ENCODE measurements at regions not wholly inside any gene's neighbourhood (a gene's known extent, or its start where the extent isn't known, plus 50 kb on each side); places are given as distances from the start of the nearest gene placed in this dataset.

GRCh38 chr11:97844016-97844415 lies 1176.7 kb upstream of the CNTN5 start:
- no peak overlapping the region for H3K4me3 ChIP-seq (ENCODE audit: low read depth in 1 of 2, low read length in 2 of 2)
- H3K27ac ChIP-seq (ENCODE audit: low read length), result no peak overlapping the region
- H3K9me3 ChIP-seq (ENCODE audit: control insufficient read depth in 1 of 2, low read length in 2 of 2), result peaks cover 0 to 7% of the 10 kb centered on the region in 2 donors
- no peaks in the 10 kb centered on the region for H3K36me3 ChIP-seq (ENCODE audit: control insufficient read depth in 1 of 2, insufficient read depth in 2 of 2, low read length in 2 of 2)
- H3K27me3 ChIP-seq (ENCODE audit: low read depth, low read length), result no peaks in the 10 kb centered on the region
- no peaks in the 10 kb centered on the region for H3K4me1 ChIP-seq (ENCODE audit: control insufficient read depth in 1 of 2, insufficient read depth in 2 of 2, low read length in 2 of 2)

GRCh38 chr11:97847730-97848129 lies 1173.0 kb upstream of the CNTN5 start:
- H3K27me3 ChIP-seq (ENCODE audit: low read depth, low read length), result no peaks in the 10 kb centered on the region
- H3K4me1 ChIP-seq (ENCODE audit: control insufficient read depth in 1 of 2, insufficient read depth in 2 of 2, low read length in 2 of 2), result no peaks in the 10 kb centered on the region
- no peak overlapping the region for H3K27ac ChIP-seq (ENCODE audit: low read length)
- H3K9me3 ChIP-seq (ENCODE audit: control insufficient read depth in 1 of 2, low read length in 2 of 2), result no peaks in the 10 kb centered on the region
- no peaks in the 10 kb centered on the region for H3K36me3 ChIP-seq (ENCODE audit: control insufficient read depth in 1 of 2, insufficient read depth in 2 of 2, low read length in 2 of 2)
- no peak overlapping the region for H3K4me3 ChIP-seq (ENCODE audit: low read depth in 1 of 2, low read length in 2 of 2)

GRCh38 chr11:97850701-97851100 lies 1170.0 kb upstream of the CNTN5 start:
- H3K9me3 ChIP-seq (ENCODE audit: control insufficient read depth in 1 of 2, low read length in 2 of 2), result no peaks in the 10 kb centered on the region
- no peaks in the 10 kb centered on the region for H3K27me3 ChIP-seq (ENCODE audit: low read depth, low read length)
- no peaks in the 10 kb centered on the region for H3K4me1 ChIP-seq (ENCODE audit: control insufficient read depth in 1 of 2, insufficient read depth in 2 of 2, low read length in 2 of 2)
- H3K27ac ChIP-seq (ENCODE audit: low read length), result no peak overlapping the region
- no peak overlapping the region for H3K4me3 ChIP-seq (ENCODE audit: low read depth in 1 of 2, low read length in 2 of 2)
- H3K36me3 ChIP-seq (ENCODE audit: control insufficient read depth in 1 of 2, insufficient read depth in 2 of 2, low read length in 2 of 2), result no peaks in the 10 kb centered on the region

GRCh38 chr11:97854357-97854756 lies 1166.4 kb upstream of the CNTN5 start:
- Histone ChIP-seq H3K4me1 (ENCODE audit: control insufficient read depth in 1 of 2, insufficient read depth in 2 of 2, low read length in 2 of 2) (no peaks in the 10 kb centered on the region), H3K36me3 (ENCODE audit: control insufficient read depth in 1 of 2, insufficient read depth in 2 of 2, low read length in 2 of 2) (no peaks in the 10 kb centered on the region), H3K9me3 (ENCODE audit: control insufficient read depth in 1 of 2, low read length in 2 of 2) (no peaks in the 10 kb centered on the region), H3K27ac (ENCODE audit: low read length) (no peak overlapping the region), H3K4me3 (ENCODE audit: low read depth in 1 of 2, low read length in 2 of 2) (no peak overlapping the region), H3K27me3 (ENCODE audit: low read depth, low read length) (no peaks in the 10 kb centered on the region)

- H3K9me3 ChIP-seq (ENCODE audit: control insufficient read depth in 1 of 2, low read length in 2 of 2), result no peaks in the 10 kb centered on the region
- H3K27ac ChIP-seq (ENCODE audit: low read length), result no peak overlapping the region
- no peak overlapping the region for H3K4me3 ChIP-seq (ENCODE audit: low read depth in 1 of 2, low read length in 2 of 2)
- H3K4me1 ChIP-seq (ENCODE audit: control insufficient read depth in 1 of 2, insufficient read depth in 2 of 2, low read length in 2 of 2), result no peaks in the 10 kb centered on the region
- H3K27me3 ChIP-seq (ENCODE audit: low read depth, low read length), result no peaks in the 10 kb centered on the region
- no peaks in the 10 kb centered on the region for H3K36me3 ChIP-seq (ENCODE audit: control insufficient read depth in 1 of 2, insufficient read depth in 2 of 2, low read length in 2 of 2)
Measured at GRCh38 chr11:97854877-97855276, 1165.9 kb upstream of the CNTN5 start.

- H3K4me3 ChIP-seq (ENCODE audit: low read depth in 1 of 2, low read length in 2 of 2), result no peak overlapping the region
- H3K27me3 ChIP-seq (ENCODE audit: low read depth, low read length), result no peaks in the 10 kb centered on the region
- H3K9me3 ChIP-seq (ENCODE audit: control insufficient read depth in 1 of 2, low read length in 2 of 2), result no peaks in the 10 kb centered on the region
- H3K27ac ChIP-seq (ENCODE audit: low read length), result no peak overlapping the region
- no peaks in the 10 kb centered on the region for H3K4me1 ChIP-seq (ENCODE audit: control insufficient read depth in 1 of 2, insufficient read depth in 2 of 2, low read length in 2 of 2)
- H3K36me3 ChIP-seq (ENCODE audit: control insufficient read depth in 1 of 2, insufficient read depth in 2 of 2, low read length in 2 of 2), result no peaks in the 10 kb centered on the region
Measured at GRCh38 chr11:97856666-97857065, 1164.1 kb upstream of the CNTN5 start.

- no peaks in the 10 kb centered on the region for H3K4me1 ChIP-seq (ENCODE audit: control insufficient read depth in 1 of 2, insufficient read depth in 2 of 2, low read length in 2 of 2)
- H3K27me3 ChIP-seq (ENCODE audit: low read depth, low read length), result no peaks in the 10 kb centered on the region
- H3K9me3 ChIP-seq (ENCODE audit: control insufficient read depth in 1 of 2, low read length in 2 of 2), result no peaks in the 10 kb centered on the region
Measured at GRCh38 chr11:97860237-97860636, 1160.5 kb upstream of the CNTN5 start.

GRCh38 chr11:97862021-97862420 lies 1158.7 kb upstream of the CNTN5 start:
- H3K4me1 ChIP-seq (ENCODE audit: control insufficient read depth in 1 of 2, insufficient read depth in 2 of 2, low read length in 2 of 2), result no peaks in the 10 kb centered on the region
- H3K9me3 ChIP-seq (ENCODE audit: control insufficient read depth in 1 of 2, low read length in 2 of 2), result no peaks in the 10 kb centered on the region
- H3K4me3 ChIP-seq (ENCODE audit: low read depth in 1 of 2, low read length in 2 of 2), result no peak overlapping the region
- no peaks in the 10 kb centered on the region for H3K27me3 ChIP-seq (ENCODE audit: low read depth, low read length)
- no peaks in the 10 kb centered on the region for H3K36me3 ChIP-seq (ENCODE audit: control insufficient read depth in 1 of 2, insufficient read depth in 2 of 2, low read length in 2 of 2)
- no peak overlapping the region for H3K27ac ChIP-seq (ENCODE audit: low read length)

More at GRCh38 chr11:97860237-97860636, 1160.5 kb upstream of the CNTN5 start:
- Histone ChIP-seq H3K27ac (ENCODE audit: low read length) (no peak overlapping the region), H3K4me3 (ENCODE audit: low read depth in 1 of 2, low read length in 2 of 2) (no peak overlapping the region), H3K36me3 (ENCODE audit: control insufficient read depth in 1 of 2, insufficient read depth in 2 of 2, low read length in 2 of 2) (no peaks in the 10 kb centered on the region)

- no peak overlapping the region for H3K4me3 ChIP-seq (ENCODE audit: low read depth in 1 of 2, low read length in 2 of 2)
- H3K36me3 ChIP-seq (ENCODE audit: control insufficient read depth in 1 of 2, insufficient read depth in 2 of 2, low read length in 2 of 2), result no peaks in the 10 kb centered on the region
- H3K9me3 ChIP-seq (ENCODE audit: control insufficient read depth in 1 of 2, low read length in 2 of 2), result peaks cover 0 to 2% of the 10 kb centered on the region in 2 donors
- no peaks in the 10 kb centered on the region for H3K27me3 ChIP-seq (ENCODE audit: low read depth, low read length)
- no peaks in the 10 kb centered on the region for H3K4me1 ChIP-seq (ENCODE audit: control insufficient read depth in 1 of 2, insufficient read depth in 2 of 2, low read length in 2 of 2)
- H3K27ac ChIP-seq (ENCODE audit: low read length), result no peak overlapping the region
Measured at GRCh38 chr11:97865424-97866012, 1155.2 kb upstream of the CNTN5 start.

GRCh38 chr11:97871816-97872215 lies 1148.9 kb upstream of the CNTN5 start:
- Histone ChIP-seq H3K9me3 (ENCODE audit: control insufficient read depth in 1 of 2, low read length in 2 of 2) (peaks cover 0 to 4% of the 10 kb centered on the region in 2 donors), H3K27ac (ENCODE audit: low read length) (no peak overlapping the region), H3K4me1 (ENCODE audit: control insufficient read depth in 1 of 2, insufficient read depth in 2 of 2, low read length in 2 of 2) (no peaks in the 10 kb centered on the region), H3K36me3 (ENCODE audit: control insufficient read depth in 1 of 2, insufficient read depth in 2 of 2, low read length in 2 of 2) (no peaks in the 10 kb centered on the region), H3K4me3 (ENCODE audit: low read depth in 1 of 2, low read length in 2 of 2) (no peak overlapping the region), H3K27me3 (ENCODE audit: low read depth, low read length) (no peaks in the 10 kb centered on the region)

- Histone ChIP-seq H3K27me3 (ENCODE audit: low read depth, low read length) (no peaks in the 10 kb centered on the region), H3K4me1 (ENCODE audit: control insufficient read depth in 1 of 2, insufficient read depth in 2 of 2, low read length in 2 of 2) (no peaks in the 10 kb centered on the region), H3K9me3 (ENCODE audit: control insufficient read depth in 1 of 2, low read length in 2 of 2) (peaks cover 0 to 6% of the 10 kb centered on the region in 2 donors), H3K4me3 (ENCODE audit: low read depth in 1 of 2, low read length in 2 of 2) (no peak overlapping the region), H3K36me3 (ENCODE audit: control insufficient read depth in 1 of 2, insufficient read depth in 2 of 2, low read length in 2 of 2) (no peaks in the 10 kb centered on the region), H3K27ac (ENCODE audit: low read length) (no peak overlapping the region)
Measured at GRCh38 chr11:97880209-97880608, 1140.5 kb upstream of the CNTN5 start.

GRCh38 chr11:97883086-97883485 lies 1137.7 kb upstream of the CNTN5 start:
- Histone ChIP-seq H3K4me3 (ENCODE audit: low read depth in 1 of 2, low read length in 2 of 2) (no peak overlapping the region), H3K4me1 (ENCODE audit: control insufficient read depth in 1 of 2, insufficient read depth in 2 of 2, low read length in 2 of 2) (no peaks in the 10 kb centered on the region), H3K27ac (ENCODE audit: low read length) (no peak overlapping the region), H3K9me3 (ENCODE audit: control insufficient read depth in 1 of 2, low read length in 2 of 2) (peaks cover 0 to 6% of the 10 kb centered on the region in 2 donors), H3K36me3 (ENCODE audit: control insufficient read depth in 1 of 2, insufficient read depth in 2 of 2, low read length in 2 of 2) (no peaks in the 10 kb centered on the region), H3K27me3 (ENCODE audit: low read depth, low read length) (no peaks in the 10 kb centered on the region)

Data from muscle layer of duodenum (tissue), 2 donors.